HG03025 (cell line): ENCODE measurements at regions not wholly inside any gene's neighbourhood (a gene's known extent, or its start where the extent isn't known, plus 50 kb on each side); places are given as distances from the start of the nearest gene placed in this dataset.
"Not testable (repeated sequence)": the region's sequence is repeated elsewhere in the genome, so short reads cannot be mapped to it uniquely, and the experiment has no call there.

Experiments used
- ATAC-seq: cut with Tn5 transposase; IDR thresholded peaks from one replicate; pipeline ENCODE4 v1.9.1; 2021; ENCODE audit warnings: mild to moderate bottlenecking, moderate library complexity; ENCODE audit not compliant: unreplicated experiment, low FRiP score

DNA sequence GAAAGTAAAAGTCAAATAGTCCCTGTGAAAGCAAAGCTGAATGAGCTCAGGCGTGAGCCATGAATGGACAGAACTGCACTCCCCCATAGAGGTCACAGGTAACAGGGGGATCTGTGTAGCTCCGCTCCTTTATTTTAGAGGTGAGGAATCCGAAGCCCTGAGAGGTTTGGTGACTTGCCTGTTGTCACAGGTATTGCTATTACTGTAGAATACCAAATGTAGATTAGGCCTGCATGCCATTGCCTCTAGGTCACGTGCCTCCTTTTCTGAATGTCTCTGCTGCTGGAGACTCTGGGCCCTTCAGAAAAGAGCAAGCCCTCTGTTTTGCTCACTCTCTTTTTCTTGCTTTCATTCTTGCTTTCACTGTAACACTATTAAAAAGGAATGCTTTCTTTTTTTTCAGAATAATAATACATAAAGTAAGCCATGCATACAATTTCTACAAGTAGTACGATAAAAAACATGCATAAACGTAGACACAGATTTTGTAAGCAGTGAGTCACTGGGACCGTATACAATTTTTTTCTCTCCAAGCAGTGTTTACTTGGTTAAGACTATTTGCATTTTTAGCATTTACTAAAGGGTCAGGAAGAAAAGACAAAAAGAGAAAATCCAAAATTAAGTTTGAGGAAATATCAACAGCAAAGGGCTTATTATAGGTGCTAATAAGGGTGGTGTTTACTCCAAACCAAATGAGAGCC is 568.7 kb upstream of the ADAMTS16 start:
- ATAC-seq, result no peak

DNA sequence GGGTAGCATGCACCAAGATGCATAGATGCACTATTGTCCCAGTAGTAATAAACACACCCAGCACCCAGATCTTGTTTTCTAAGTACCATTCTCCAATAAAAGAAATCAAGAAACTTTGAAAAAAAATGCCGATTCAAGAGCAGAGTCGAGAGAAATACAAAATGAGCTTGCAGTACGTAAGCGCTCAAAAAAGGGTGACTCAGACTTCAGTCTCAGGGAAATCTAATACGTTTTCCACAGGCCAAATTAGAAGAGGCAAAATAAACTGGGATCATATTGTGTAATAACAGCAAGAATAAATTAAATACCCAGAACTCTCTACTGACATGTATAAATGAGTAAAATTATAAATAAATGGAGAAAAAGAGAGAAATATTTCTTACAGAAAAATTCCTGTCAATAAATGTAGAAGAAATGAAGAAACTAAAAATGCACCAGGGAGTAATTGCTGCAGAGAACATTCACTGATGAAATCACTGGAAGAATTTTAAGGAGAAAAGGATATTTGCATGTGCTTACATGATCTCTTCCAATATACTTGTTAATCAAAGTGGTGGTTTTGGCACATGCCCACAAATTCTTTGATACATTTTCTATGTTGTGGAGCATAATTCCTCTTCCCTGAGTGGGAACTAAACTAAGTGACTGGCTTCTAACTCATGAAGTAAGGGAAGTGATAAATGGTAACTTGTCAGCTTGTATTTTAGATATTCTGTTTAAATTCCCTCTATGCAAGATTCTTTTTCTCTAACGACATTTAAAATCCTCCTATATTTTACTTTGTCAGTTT is 567.6 kb upstream of the ADAMTS16 start:
- ATAC-seq, result no peak

DNA sequence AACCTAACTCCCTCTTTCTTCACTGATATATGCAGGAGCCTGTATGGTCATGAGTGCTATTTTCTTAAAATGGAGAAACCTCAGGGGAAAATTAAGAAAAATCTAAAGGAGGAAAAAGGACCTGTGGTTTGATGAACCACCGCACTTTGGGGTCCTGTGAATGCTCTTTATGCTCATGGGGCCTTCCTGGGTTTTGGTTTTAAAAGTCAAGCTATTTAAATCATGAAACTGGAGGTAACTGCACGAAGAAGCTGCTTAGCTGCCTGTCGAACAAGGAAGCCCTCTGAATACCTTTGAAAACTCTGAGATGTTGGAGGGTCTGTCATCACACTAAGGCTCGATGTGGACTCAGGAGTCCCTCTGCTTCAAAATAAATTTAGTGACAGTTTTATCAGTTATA is 564.5 kb upstream of the ADAMTS16 start:
- ATAC-seq, result no peak

DNA sequence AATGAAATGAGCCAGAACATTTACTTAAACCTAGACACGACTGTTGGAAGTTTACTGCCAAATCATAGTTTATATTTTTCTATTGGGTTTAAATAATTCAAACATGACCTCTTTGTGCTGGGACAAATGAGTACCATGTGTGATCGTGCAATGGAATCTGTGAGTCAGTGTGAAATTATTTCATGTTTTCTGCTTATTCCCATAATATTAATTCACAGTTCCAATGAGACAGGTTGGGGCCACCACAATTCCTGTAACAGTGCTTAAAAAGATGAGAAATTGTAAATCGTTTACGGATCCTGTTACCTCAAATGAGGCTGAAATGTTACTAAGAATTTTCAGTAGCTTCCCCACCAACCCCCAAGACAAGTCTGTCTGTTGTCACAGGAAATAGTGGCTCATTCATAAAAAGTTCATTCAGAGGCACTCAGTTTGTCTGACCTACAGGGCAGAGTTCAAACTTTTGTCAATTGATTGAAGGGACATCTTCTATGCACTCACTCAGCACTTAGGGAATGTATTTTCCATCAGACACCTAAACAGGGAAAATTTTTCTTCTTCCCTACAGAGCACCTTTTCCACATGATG is 563.9 kb upstream of the ADAMTS16 start:
- ATAC-seq, result no peak

DNA sequence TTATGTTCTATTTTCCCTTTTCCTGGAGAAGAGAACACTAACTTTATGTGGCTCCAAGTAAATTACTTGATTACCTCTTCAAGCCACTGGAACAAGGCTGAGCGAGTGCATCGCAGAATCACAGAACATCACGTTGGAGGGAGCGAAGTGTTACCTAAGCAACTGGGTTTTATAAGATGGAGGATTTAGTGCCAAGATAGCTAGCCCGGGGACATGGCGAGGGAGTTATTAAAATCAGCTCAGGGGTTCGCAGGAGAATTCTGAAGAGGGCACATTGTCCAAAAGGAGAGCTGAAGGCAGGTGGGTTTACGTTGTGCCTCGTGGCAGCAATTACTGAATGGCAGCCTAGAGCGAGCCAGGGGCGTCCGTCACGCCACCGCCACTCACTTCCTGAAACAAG is 563.2 kb upstream of the ADAMTS16 start:
- ATAC-seq, result no peak

DNA sequence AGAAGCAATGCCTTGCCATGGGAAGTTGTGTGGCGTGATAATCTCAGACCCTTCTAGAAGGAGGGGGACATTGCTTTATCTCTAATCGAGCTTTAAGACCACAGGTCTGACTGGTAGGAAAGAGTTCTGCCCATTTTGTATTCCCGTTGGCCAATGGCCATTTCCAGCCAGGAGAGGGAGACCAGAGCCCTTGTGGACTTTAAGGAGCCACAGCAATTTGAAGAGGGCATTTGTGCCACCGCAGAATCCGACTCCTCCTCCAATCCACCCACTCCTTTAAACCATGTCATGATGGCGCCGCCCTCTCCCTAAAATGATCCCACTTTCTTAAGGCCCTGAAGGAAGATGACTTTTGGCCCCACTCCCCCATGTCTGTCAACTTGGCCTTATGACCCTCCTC is 560.5 kb upstream of the ADAMTS16 start:
- ATAC-seq, result no peak

DNA sequence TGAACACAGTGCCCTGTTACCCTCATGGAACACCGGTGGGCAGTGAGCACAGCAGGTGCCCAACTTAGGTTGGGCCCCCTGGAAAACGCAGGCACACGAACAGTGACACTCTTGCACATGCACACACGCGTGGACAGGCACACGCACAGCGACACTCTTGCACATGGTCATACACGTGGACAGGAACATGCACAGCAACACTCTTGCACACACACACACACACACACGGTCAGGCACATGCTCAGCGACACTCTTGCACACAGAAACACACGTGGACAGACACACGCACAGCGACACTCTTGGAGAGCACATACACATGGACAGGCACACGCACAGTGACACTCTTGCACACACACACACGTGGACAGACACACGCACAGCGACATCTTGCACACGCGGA is 559.4 kb upstream of the ADAMTS16 start:
- ATAC-seq, result no peak

DNA sequence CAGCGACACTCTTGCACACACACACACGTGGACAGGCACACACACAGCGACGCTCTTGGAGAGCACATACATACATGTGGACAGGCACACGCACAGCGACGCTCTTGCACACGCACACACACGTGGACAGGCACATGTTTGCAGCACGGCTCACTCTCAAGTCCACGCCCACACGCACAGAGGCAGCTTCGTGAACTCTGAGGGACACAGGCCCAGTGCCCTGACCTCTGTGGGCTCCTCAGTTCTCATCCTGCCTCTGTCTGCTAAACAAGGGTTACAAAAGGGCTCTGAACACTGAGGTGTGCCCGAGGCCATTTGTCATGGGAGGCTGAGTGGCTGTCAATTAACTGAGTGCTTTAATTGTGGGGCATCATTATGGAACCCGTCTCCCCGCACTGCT is 558.8 kb upstream of the ADAMTS16 start:
- ATAC-seq, result no peak

DNA sequence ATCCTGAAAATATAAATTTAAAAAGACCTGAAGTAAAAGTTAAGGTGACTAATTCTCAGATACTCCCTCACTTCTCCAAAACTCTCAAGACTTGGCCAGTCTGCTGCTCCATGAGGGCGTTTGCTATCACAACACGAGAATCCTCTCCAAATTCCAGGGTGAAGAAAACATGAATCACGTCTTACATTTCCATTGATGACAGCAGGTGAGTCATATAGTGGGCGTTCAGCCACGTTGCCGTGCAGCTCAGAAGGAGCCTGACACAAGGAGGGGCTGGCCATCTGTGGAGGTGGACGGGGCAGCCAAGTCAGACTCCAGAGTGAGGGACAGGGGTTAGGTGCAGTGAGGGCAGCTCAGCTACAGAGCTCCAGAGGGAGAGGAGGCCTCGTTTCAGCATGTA is 555.1 kb upstream of the ADAMTS16 start:
- ATAC-seq, result no peak

DNA sequence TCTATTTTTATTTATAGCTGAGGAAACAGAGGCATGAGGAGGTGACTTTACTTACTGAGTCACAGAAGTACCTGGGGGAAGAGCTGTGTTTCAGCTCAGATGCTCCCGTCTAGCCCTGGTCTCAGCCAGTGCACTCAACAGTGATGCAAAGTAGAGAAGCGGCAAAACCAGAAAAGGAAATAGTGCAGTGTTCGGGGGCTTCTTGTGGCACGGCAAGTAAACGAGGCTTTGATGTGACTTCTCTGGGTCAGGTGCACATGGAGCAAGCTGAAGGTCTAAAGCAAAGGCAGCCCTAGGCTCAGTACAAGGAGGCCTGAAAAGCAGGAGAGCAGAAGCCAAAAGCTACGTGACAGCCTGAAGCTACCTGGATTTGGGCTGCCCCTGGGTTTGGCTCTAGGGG is 526.7 kb upstream of the ADAMTS16 start:
- no peak for ATAC-seq

DNA sequence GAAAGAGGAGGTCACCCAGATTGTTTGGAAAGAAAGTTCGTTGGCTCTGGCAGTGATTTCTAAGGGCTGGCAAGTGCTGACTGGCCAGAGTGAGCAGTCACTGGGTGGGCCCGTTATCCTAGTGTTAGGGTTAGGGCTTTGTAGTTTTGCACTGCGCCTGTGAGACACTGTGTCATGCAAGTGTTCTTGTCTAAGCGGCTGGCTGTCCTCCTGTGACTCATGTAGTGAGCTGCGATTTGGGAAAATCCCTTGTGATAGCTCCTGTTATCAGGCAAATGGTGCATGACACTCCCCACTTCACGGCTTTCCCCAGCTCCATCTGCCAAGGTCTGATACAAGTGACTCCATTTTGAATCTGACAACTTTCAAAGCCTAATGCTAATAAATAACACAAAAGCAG is 526.0 kb upstream of the ADAMTS16 start:
- ATAC-seq, result no peak

DNA sequence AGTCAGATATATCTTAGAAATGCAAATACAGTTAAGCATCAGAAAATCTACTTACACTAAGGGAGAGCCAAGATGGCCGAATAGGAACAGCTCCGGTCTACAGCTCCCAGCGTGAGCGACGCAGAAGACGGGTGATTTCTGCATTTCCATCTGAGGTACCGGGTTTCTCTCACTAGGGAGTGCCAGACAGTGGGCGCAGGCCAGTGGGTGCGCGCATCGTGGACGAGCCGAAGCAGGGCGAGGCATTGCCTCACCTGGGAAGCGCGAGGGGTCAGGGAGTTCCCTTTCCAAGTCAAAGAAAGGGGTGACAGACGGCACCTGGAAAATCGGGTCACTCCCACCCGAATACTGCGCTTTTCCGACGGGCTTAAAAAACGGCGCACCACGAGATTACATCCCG is 524.8 kb upstream of the ADAMTS16 start:
- ATAC-seq, result not testable (repeated sequence)

DNA sequence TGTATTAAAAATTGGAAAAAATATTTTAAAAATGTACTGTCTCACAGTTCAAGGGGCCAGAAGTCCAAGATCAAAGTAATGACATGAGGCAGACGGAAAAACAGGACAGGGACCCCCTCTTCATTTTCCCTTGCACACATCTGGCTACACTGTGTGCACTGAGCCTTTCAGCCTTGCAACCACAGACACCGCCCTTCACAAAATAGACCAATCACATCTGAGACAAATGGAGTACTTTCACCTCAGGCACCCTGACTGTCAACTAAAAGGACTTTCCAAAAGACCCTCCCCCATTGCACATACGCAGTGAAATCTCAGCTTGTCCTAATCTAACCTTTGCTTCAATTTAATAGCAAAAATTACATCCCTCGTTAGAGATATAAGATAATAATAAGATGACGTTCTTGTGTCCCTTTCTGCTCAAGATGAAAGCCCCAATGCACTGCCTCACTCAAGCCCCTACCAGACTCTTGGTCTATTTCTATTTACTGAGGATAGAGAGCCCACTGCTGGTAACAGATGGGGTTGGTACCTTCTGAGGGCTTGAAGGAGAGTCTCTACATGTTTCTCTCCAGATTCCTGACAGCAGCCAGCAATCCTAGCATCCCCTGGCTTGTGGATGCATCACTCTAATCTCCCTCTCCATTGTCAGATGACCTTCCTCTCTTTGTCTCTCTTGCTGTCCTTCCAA is 514.8 kb upstream of the ADAMTS16 start:
- no peak for ATAC-seq

DNA sequence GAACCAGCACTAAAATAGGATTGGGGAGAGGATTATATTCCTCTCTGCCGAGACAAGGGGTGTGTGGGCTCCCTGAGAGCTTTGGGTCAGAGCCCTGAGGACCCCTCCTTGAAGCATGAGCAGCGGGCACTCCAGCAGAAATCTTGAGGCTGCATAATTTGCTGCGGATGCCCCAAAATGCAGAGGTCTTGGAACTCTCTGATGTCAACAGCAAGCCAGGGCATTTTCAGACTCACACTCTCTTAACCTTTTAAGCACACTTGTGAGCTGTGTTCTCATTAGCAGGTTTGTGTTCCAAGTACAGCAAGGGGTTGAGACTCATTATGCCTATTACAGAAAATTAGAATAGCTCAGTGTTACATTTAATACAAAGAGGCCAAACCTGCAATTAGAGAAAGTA is 513.0 kb upstream of the ADAMTS16 start:
- no peak for ATAC-seq

DNA sequence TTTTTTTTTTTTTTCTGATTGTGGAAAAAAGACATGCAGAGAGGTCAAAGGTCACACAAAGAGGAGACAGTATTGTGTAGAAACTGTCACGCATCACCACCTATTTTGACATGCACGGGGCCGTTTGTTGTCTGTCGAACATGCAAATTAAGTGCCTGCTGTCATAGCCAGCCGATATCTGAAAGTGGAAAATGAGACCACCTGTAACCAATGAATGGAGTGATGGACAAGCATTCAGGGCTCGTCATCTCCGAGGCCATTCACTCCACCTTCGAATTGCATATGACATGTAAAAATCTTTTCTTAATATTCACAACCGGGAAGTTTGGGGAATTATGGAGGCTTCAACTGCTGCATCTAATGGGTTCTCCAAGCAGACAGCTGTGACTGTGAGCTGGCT is 512.2 kb upstream of the ADAMTS16 start:
- no peak for ATAC-seq

DNA sequence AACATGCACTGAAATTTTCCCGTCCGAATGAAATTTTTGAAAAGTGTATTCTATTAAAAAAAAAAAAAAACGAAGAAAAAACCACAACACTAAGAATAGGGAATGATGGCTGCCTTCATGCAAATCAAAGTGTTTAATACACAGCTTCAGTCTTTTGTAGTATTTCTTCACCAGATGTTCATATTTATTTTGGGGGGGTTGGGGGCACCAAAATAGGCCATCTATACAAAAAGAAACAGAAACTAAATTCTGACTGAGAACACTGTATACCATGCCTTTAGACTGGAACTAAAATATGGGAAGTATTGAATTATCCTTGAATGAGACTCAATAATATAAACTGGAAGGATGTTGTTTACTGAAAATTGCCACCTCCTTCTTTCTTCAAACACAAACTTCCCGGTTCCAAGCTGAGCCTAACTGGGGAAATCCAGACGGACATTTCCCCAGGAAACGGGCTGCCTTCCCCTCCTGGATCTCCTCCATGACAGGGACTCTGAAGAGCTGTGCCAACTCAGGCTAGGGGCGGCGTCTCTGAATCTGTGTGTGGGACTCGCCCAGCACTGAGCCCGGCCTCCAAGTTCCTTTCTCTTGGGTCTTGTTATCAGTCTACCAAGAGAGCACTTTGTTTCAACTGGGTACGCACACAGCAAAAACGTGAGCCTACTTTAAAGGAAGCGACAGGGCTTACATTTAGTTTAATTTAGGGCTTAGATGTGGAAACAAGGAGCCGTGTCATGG is 511.3 kb upstream of the ADAMTS16 start:
- no peak for ATAC-seq

DNA sequence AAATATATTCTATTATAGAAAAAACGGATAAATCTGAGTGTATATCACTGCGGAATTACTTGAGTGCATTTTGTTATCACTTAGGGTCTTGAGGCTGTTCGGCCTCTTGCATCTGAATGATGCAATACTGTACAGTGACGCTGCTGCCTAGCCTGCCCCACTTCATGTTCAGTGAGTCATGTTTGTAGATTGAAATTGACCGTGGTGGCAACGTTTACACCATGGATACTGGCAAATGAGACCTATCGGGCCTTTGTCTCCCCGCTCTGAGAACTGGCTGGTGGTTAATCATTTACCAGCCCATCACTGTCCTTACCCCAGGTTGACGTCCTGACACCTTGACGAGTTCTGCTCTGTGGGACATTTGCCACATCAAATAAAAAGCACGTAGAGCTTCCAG is 510.1 kb upstream of the ADAMTS16 start:
- ATAC-seq, result no peak

DNA sequence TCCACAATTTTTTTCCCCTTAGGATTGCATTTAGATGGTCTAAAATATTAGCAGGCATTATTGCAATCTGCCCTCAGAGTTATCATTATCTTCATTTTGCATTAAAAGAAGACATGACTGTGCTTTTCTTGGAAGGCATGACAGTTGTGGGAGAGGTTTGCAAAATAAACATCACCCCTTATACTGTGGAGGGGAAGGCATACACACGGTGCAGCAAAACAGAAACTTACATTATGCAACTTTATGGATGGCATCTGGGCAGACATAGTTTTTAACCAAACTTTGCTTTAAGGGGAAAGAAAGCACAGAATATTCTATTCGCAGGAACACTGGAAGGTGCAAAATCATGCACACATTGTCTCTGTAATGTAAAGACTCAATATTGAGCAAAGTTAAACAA is 505.8 kb upstream of the ADAMTS16 start:
- no peak for ATAC-seq

DNA sequence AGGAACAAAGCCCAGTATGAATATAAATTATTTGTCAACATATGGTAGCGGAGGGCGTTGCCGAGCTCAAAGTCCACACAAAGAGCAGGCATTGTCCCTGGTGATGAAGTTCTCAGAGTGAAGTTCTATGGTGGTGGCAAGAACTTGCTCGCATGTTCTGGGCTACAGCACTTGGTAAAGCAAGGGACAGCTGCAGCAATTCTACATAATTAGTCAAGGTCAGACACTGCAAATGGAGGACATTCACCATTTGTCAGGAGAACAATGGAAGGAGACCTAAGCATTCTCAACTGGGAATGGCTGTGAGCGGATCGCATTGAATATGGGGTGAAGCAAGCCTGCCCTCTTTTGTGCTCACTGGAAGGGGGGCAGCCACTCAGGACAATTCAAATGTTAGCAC is 503.8 kb upstream of the ADAMTS16 start:
- no peak for ATAC-seq

DNA sequence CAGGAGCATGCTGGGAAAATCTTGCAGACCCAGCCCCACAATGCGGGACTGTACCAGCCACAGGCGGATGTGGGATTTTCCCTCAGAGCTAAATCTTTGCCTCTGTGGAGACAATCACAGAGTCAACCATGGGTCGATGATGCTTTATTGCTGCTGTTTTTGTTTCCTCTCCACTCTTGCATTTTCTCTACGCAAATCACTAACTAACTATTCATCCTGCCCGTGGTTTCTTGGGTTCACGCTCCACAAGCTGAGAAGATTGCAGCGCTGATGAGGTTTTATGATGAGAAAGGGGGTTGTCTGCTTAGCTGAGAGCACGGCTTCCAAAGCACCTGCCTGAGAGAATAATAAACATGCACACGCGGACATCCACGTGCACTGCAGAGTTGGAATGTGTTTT is 500.2 kb upstream of the ADAMTS16 start:
- no peak for ATAC-seq

DNA sequence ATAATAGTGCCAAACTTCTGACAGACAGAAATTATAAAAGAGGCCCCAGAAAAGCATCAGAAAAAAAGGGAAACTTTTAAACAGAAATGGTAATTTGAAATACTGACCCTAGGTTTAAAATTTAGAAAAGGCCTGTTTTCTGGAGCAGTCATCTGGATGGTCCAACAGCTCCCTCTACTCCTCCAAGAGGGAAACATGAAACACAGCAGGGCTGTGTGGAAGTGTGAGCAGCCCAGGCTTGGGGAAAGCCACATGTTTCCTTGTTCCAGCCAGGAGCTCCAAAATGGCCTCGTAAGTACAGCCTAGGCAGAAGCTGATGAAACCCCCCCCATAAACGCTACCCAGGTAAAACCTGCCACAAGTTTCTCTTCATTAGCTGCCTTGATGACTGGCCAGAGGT is 499.3 kb upstream of the ADAMTS16 start:
- ATAC-seq, result no peak
